ENCODE measurements at regions not wholly inside any gene's neighbourhood (a gene's known extent, or its start where the extent isn't known, plus 50 kb on each side); places are given as distances from the start of the nearest gene placed in this dataset.

- TF ChIP-seq CTCF (IDR thresholded peaks at IDR 0.05) (no peak), EP300 (IDR thresholded peaks at IDR 0.05) (no peak)
Measured at GRCh38 chr20:19823216-19823615, 65.2 kb downstream of the RIN2 start.

Data from stomach (tissue), 4 donors.